ENCODE measurements at regions not wholly inside any gene's neighbourhood (a gene's known extent, or its start where the extent isn't known, plus 50 kb on each side); places are given as distances from the start of the nearest gene placed in this dataset.

DNA sequence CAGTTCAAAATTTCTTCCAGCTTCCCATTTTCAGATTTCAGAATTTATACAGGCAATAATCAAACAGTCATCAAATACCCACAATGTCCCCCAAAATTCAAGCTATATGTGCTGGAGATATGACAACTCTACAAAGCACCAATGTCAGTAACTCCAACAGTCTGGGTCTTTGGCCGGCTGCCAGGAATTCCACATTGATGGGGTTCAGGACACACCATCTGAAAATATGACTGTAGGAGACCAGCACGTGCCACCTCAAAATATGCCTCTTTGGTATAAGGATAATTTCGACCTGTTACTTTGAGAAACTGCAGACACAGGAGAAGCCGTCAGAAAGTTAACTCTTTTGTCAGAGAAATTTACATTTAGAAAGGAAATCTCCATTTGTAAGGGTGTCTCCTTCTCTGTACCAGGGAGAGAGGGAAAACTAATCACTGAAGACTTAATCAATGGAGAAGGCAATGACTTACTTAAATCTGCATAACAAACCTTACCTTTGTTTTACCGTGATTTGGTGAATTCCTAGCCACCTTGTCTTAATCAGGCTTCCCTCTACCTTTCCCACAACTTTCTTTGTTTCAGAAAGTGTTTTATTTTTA is 594.3 kb upstream of the CDH5 start:
- DNase-seq (ENCODE audit: low read depth in 4 of 6, low spot score in 6 of 6): no peak
- H3K4me1 ChIP-seq (ENCODE audit: control insufficient read depth, insufficient read depth, low read length): no peaks in the 10 kb centered on the region
- no peaks in the 10 kb centered on the region for H3K36me3 ChIP-seq (ENCODE audit: control insufficient read depth, insufficient read depth, low read length)
- no peaks in the 10 kb centered on the region for H3K27me3 ChIP-seq (ENCODE audit: control insufficient read depth, insufficient read depth, low read length)
- no peak overlapping the region for H3K4me3 ChIP-seq (ENCODE audit: low read depth, low read length)
- WGBS (ENCODE audit: insufficient coverage): 100% methylated on average over 1 of the region's 5 CpGs
- H3K27ac ChIP-seq (ENCODE audit: low read depth, low read length): no peak overlapping the region
- no peaks in the 10 kb centered on the region for H3K9me3 ChIP-seq (ENCODE audit: control insufficient read depth, insufficient read depth, low read length)

GRCh38 chr16:65771707-65772106 is 594.8 kb upstream of the CDH5 start:
- H3K4me1 ChIP-seq (ENCODE audit: control insufficient read depth, insufficient read depth, low read length): no peaks in the 10 kb centered on the region
- H3K27me3 ChIP-seq (ENCODE audit: control insufficient read depth, insufficient read depth, low read length): no peaks in the 10 kb centered on the region
- H3K4me3 ChIP-seq (ENCODE audit: low read depth, low read length): no peak overlapping the region
- no peaks in the 10 kb centered on the region for H3K9me3 ChIP-seq (ENCODE audit: control insufficient read depth, insufficient read depth, low read length)
- H3K27ac ChIP-seq (ENCODE audit: low read depth, low read length): no peak overlapping the region
- H3K36me3 ChIP-seq (ENCODE audit: control insufficient read depth, insufficient read depth, low read length): no peaks in the 10 kb centered on the region
- no peak for DNase-seq (ENCODE audit: low read depth in 4 of 6, low spot score in 6 of 6)
- WGBS (ENCODE audit: insufficient coverage): 0% methylated on average over 1 of the region's 1 CpG

GRCh38 chr16:65770752-65771151 is 595.7 kb upstream of the CDH5 start:
- Histone ChIP-seq H3K4me1 (ENCODE audit: control insufficient read depth, insufficient read depth, low read length) (no peaks in the 10 kb centered on the region), H3K36me3 (ENCODE audit: control insufficient read depth, insufficient read depth, low read length) (no peaks in the 10 kb centered on the region), H3K27me3 (ENCODE audit: control insufficient read depth, insufficient read depth, low read length) (no peaks in the 10 kb centered on the region), H3K27ac (ENCODE audit: low read depth, low read length) (no peak overlapping the region), H3K4me3 (ENCODE audit: low read depth, low read length) (no peak overlapping the region), H3K9me3 (ENCODE audit: control insufficient read depth, insufficient read depth, low read length) (no peaks in the 10 kb centered on the region)
- no CpG with 5 or more reads among the region's 1 CpG for WGBS (ENCODE audit: insufficient coverage)
- DNase-seq (ENCODE audit: low read depth in 4 of 6, low spot score in 6 of 6): no peak

DNA sequence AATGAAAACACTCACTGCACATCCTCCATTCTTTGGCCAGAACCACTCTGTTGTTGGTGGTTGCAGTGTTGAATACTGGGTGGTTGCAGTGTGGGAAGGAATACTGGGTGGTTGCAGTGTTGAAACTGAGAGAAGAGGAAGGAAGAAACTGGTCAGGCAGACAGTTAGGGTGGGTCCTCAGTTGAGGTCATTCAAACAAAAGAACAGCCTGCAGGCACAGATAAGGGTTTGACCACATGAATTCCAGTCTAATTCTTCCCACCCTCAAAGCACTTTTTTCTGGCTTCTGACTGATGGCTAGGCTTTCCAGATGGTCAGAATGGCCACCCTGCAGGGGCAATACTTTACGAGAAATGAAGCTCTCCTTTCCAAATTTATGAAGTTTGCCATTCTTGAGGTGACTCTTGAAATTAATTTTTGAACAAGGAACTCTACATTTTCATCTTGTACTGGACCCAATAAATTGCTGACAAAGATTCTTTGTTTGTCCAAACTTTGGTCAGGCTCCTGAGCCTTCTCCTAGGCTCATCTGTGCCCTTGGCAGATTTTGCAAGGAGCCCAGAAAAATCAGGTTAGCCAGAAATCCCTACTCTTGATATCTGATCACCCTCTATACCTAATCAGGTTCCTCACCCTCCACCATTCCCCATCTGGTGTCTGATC is 596.6 kb upstream of the CDH5 start:
- H3K9me3 ChIP-seq (ENCODE audit: control insufficient read depth, insufficient read depth, low read length): no peaks in the 10 kb centered on the region
- 80% methylated on average over 1 of the region's 1 CpG for WGBS (ENCODE audit: insufficient coverage)
- no peak for DNase-seq (ENCODE audit: low read depth in 4 of 6, low spot score in 6 of 6)
- no peaks in the 10 kb centered on the region for H3K27me3 ChIP-seq (ENCODE audit: control insufficient read depth, insufficient read depth, low read length)
- no peak overlapping the region for H3K4me3 ChIP-seq (ENCODE audit: low read depth, low read length)
- no peak overlapping the region for H3K27ac ChIP-seq (ENCODE audit: low read depth, low read length)
- H3K36me3 ChIP-seq (ENCODE audit: control insufficient read depth, insufficient read depth, low read length): no peaks in the 10 kb centered on the region
- H3K4me1 ChIP-seq (ENCODE audit: control insufficient read depth, insufficient read depth, low read length): no peaks in the 10 kb centered on the region

DNA sequence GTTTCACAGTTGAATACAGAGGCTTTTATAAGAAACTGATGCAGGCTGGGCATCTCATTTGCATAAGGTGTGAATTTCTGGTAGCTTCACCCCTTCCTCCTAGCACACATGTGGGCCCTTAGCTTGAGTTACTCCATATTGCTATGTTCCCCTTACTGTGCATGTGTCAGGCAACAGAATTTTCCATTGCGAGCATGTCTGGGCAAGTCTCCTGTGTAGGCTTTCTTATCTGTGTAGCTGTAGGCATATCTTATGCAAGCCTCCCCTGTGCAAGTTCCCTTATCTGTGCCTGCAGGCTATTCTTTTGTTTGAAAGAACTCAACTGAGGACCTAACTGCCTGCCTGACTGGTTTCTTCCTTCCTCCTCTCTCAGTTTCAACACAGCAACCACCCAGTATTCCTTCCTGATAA is 597.4 kb upstream of the CDH5 start:
- Histone ChIP-seq H3K27me3 (ENCODE audit: control insufficient read depth, insufficient read depth, low read length) (no peaks in the 10 kb centered on the region), H3K4me3 (ENCODE audit: low read depth, low read length) (no peak overlapping the region), H3K36me3 (ENCODE audit: control insufficient read depth, insufficient read depth, low read length) (no peaks in the 10 kb centered on the region), H3K4me1 (ENCODE audit: control insufficient read depth, insufficient read depth, low read length) (no peaks in the 10 kb centered on the region), H3K9me3 (ENCODE audit: control insufficient read depth, insufficient read depth, low read length) (no peaks in the 10 kb centered on the region), H3K27ac (ENCODE audit: low read depth, low read length) (no peak overlapping the region)
- 83% methylated on average over 1 of the region's 1 CpG for WGBS (ENCODE audit: insufficient coverage)
- no peak for DNase-seq (ENCODE audit: low read depth in 4 of 6, low spot score in 6 of 6)

DNA sequence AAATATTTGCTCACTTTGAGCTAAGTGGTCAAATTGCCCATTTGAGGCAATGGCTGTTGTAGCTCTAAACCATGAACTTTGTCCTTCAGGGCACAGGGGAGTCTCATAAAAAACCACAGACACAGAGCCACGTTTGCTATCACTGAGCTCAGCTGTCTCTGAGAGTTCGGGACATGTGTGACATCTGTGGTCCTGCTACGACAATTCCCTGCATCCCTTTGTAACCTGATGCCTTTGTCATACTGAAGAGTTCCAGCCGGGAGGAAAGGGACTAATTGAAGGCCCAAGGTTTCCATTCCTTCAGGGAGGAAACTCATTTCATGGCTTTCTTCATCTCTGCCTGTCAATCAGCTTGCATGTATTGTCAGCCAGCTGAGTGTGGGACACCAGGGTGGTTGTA is 599.4 kb upstream of the CDH5 start:
- H3K27ac ChIP-seq (ENCODE audit: low read depth, low read length): no peak overlapping the region
- no peak overlapping the region for H3K4me3 ChIP-seq (ENCODE audit: low read depth, low read length)
- 62% methylated on average over 3 of the region's 4 CpGs for WGBS (ENCODE audit: insufficient coverage)

DNA sequence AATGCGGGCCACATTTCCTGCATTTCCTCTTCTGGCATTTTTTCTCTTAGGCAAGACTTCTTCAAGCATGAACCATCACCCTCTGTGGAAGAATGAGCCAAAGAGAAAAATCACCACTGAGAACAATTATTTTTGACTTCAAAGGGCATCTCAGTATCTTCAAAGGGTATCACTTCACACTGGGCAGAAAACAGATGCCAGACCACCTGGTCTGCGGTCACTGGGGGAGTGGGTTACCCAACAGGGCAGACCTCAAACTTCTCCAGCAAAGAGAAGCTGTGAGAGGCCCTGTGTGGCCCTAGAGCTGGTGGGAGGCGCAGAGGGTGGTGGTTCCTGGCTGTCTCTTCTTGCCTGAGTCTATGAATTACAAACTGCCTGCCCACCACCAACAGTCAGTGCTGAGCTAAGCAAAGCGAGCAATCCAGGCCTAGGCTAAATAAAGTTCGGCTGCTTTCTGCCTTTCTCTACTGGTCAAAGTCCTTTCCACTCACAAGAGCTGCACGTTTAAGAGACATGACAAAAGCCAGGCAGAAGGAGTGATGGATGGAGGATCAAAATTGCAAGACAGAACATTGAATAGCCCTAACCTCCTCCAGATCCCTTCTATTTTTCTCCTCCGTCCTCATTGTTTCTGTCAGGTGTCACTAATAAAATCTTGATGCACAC is 602.7 kb upstream of the CDH5 start:
- no peak overlapping the region for H3K27ac ChIP-seq (ENCODE audit: low read depth, low read length)
- no peaks in the 10 kb centered on the region for H3K4me1 ChIP-seq (ENCODE audit: control insufficient read depth, insufficient read depth, low read length)
- DNase-seq (ENCODE audit: low read depth in 4 of 6, low spot score in 6 of 6): no peak
- H3K9me3 ChIP-seq (ENCODE audit: control insufficient read depth, insufficient read depth, low read length): no peaks in the 10 kb centered on the region
- no peaks in the 10 kb centered on the region for H3K27me3 ChIP-seq (ENCODE audit: control insufficient read depth, insufficient read depth, low read length)
- WGBS (ENCODE audit: insufficient coverage): 90% methylated on average over 2 of the region's 7 CpGs
- no peak overlapping the region for H3K4me3 ChIP-seq (ENCODE audit: low read depth, low read length)
- no peaks in the 10 kb centered on the region for H3K36me3 ChIP-seq (ENCODE audit: control insufficient read depth, insufficient read depth, low read length)

More for the DNA sequence above, 599.4 kb upstream of the CDH5 start:
- Histone ChIP-seq H3K9me3 (ENCODE audit: control insufficient read depth, insufficient read depth, low read length) (no peaks in the 10 kb centered on the region), H3K4me1 (ENCODE audit: control insufficient read depth, insufficient read depth, low read length) (no peaks in the 10 kb centered on the region), H3K36me3 (ENCODE audit: control insufficient read depth, insufficient read depth, low read length) (no peaks in the 10 kb centered on the region), H3K27me3 (ENCODE audit: control insufficient read depth, insufficient read depth, low read length) (no peaks in the 10 kb centered on the region)
- no peak for DNase-seq (ENCODE audit: low read depth in 4 of 6, low spot score in 6 of 6)

DNA sequence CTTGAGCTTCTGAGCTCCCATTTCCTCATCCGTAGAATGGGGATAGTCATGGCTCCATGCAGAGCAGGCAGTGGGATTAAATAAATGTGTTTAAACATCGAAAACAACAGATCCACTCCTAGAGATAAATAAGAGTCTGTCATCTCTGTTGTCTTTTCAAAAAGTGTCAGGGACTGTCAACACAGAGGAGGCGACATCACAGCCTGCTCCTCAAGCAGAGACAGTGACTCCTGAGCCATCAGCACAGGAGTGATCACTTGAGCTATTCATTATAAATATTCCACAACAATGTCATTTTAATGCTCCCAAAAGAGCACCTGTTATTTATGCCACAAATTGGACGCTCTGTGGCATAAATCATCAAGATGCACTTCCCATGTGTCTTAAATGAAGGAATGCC is 605.6 kb upstream of the CDH5 start:
- no peaks in the 10 kb centered on the region for H3K27me3 ChIP-seq (ENCODE audit: control insufficient read depth, insufficient read depth, low read length)
- no peaks in the 10 kb centered on the region for H3K36me3 ChIP-seq (ENCODE audit: control insufficient read depth, insufficient read depth, low read length)
- no peak overlapping the region for H3K4me3 ChIP-seq (ENCODE audit: low read depth, low read length)
- no peak for DNase-seq (ENCODE audit: low read depth in 4 of 6, low spot score in 6 of 6)
- no peaks in the 10 kb centered on the region for H3K4me1 ChIP-seq (ENCODE audit: control insufficient read depth, insufficient read depth, low read length)
- WGBS (ENCODE audit: insufficient coverage): 94% methylated on average over 2 of the region's 4 CpGs
- no peak overlapping the region for H3K27ac ChIP-seq (ENCODE audit: low read depth, low read length)
- H3K9me3 ChIP-seq (ENCODE audit: control insufficient read depth, insufficient read depth, low read length): no peaks in the 10 kb centered on the region

- 58% methylated on average over 2 of the region's 4 CpGs for WGBS (ENCODE audit: insufficient coverage)
- no peak for DNase-seq (ENCODE audit: low read depth in 4 of 6, low spot score in 6 of 6)
These were observed 607.9 kb upstream of the CDH5 start for GRCh38 chr16:65758620-65759019.

DNA sequence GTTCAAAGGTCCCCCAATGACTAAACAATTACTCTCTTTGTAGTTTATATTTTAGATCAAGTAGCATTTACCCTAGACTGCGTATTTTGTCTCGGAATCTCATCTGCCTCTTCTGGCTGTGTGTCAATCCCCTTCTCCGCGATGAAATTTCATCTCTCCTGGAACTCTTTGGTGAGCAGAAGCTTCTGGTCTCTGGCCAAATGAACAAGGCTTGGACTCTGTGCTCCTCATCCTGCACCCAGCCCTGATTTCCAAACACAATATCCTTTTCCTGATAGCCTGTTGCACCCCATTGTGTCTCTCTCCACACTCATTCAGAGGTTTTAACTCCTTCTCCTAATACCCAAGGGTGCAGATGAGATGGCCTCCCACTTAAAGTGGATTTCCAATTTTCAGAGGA is 609.4 kb upstream of the CDH5 start:
- Histone ChIP-seq H3K27ac (ENCODE audit: low read depth, low read length) (no peak overlapping the region), H3K4me3 (ENCODE audit: low read depth, low read length) (no peak overlapping the region), H3K27me3 (ENCODE audit: control insufficient read depth, insufficient read depth, low read length) (no peaks in the 10 kb centered on the region), H3K4me1 (ENCODE audit: control insufficient read depth, insufficient read depth, low read length) (no peaks in the 10 kb centered on the region), H3K36me3 (ENCODE audit: control insufficient read depth, insufficient read depth, low read length) (no peaks in the 10 kb centered on the region), H3K9me3 (ENCODE audit: control insufficient read depth, insufficient read depth, low read length) (no peaks in the 10 kb centered on the region)
- 33% methylated on average over 4 of the region's 4 CpGs for WGBS (ENCODE audit: insufficient coverage)
- peak in 1 of 6 donors; percentile 49 for DNase-seq (ENCODE audit: low read depth in 4 of 6, low spot score in 6 of 6)

More at GRCh38 chr16:65758620-65759019, 607.9 kb upstream of the CDH5 start:
- H3K9me3 ChIP-seq (ENCODE audit: control insufficient read depth, insufficient read depth, low read length): no peaks in the 10 kb centered on the region
- no peaks in the 10 kb centered on the region for H3K4me1 ChIP-seq (ENCODE audit: control insufficient read depth, insufficient read depth, low read length)
- peak overlapping the region; percentile 52 for H3K27ac ChIP-seq (ENCODE audit: low read depth, low read length)
- H3K27me3 ChIP-seq (ENCODE audit: control insufficient read depth, insufficient read depth, low read length): no peaks in the 10 kb centered on the region
- H3K36me3 ChIP-seq (ENCODE audit: control insufficient read depth, insufficient read depth, low read length): no peaks in the 10 kb centered on the region
- no peak overlapping the region for H3K4me3 ChIP-seq (ENCODE audit: low read depth, low read length)
